ENCODE measurements at regions not wholly inside any gene's neighbourhood (a gene's known extent, or its start where the extent isn't known, plus 50 kb on each side); places are given as distances from the start of the nearest gene placed in this dataset.

GRCh38 chr3:83454353-83454752, 1504.4 kb upstream of the CADM2 start:
- Histone ChIP-seq H2BK15ac (ENCODE audit: low read depth, low read length) (no peak overlapping the region), H3K79me1 (ENCODE audit: insufficient read depth, low read depth, low read length, poor library complexity, severe bottlenecking) (no peaks in the 10 kb centered on the region), H3K14ac (ENCODE audit: insufficient read depth, low read length) (no peak overlapping the region), H3K4me1 (ENCODE audit: insufficient read depth, low read length) (no peaks in the 10 kb centered on the region), H3K27me3 (ENCODE audit: insufficient read depth, low read length) (no peaks in the 10 kb centered on the region), H2BK120ac (ENCODE audit: low read depth, low read length, poor library complexity, severe bottlenecking) (no peak overlapping the region), H3K79me2 (ENCODE audit: insufficient read depth, low read length) (no peaks in the 10 kb centered on the region), H3K56ac (ENCODE audit: insufficient read length, low read depth, low read length) (no peak overlapping the region), H4K8ac (replicated peaks; ENCODE audit: insufficient read length, low read depth, low read length) (no peak overlapping the region), H4K20me1 (ENCODE audit: control insufficient read depth, insufficient read depth, insufficient read length) (no peaks in the 10 kb centered on the region), H2BK5ac (ENCODE audit: insufficient read length, low read length) (no peak overlapping the region), H3K9ac (ENCODE audit: extremely low read depth, insufficient read length, low read length) (no peak overlapping the region), H3K4ac (ENCODE audit: low read depth, low read length) (no peak overlapping the region), H2BK20ac (ENCODE audit: low read depth, low read length, poor library complexity, severe bottlenecking) (no peak overlapping the region), H3K23ac (ENCODE audit: insufficient read length, low read depth, low read length) (no peak overlapping the region), H4K5ac (ENCODE audit: insufficient read length, low read depth, low read length) (no peak overlapping the region), H4K91ac (ENCODE audit: insufficient read length, low read depth, low read length) (no peak overlapping the region), H3K9me3 (ENCODE audit: control insufficient read depth, low read depth, low read length) (no peaks in the 10 kb centered on the region), H3K23me2 (ENCODE audit: insufficient read length, low read depth, low read length, poor library complexity, severe bottlenecking) (no peaks in the 10 kb centered on the region), H2AK5ac (ENCODE audit: insufficient read length, low read length) (no peak overlapping the region), H2AFZ (ENCODE audit: low read length) (no peak overlapping the region), H3K27ac (ENCODE audit: insufficient read length, low read depth, low read length) (no peak overlapping the region), H3T11ph (ENCODE audit: low read length) (no peak overlapping the region), H2BK12ac (ENCODE audit: insufficient read length, low read depth, low read length) (no peak overlapping the region), H3K18ac (ENCODE audit: insufficient read length, low read depth, low read length) (no peak overlapping the region), H3K4me2 (ENCODE audit: insufficient read depth, insufficient read length, low read length) (no peak overlapping the region)
- no peak for DNase-seq
- no CpG with 5 or more reads among the region's 4 CpGs for WGBS (ENCODE audit: extremely low coverage, insufficient read length, low lambda C conversion rate)
- Mint-ChIP-seq H3K27me3 (ENCODE audit: low read depth) (no peaks in the 10 kb centered on the region), H3K4me1 (peaks cover 2 to 7% of the 10 kb centered on the region in 2 experiments; a peak in 3 of 4 replicates), H3K9me3 (no peaks in the 10 kb centered on the region), H3K36me3 (ENCODE audit: insufficient read depth in 1 of 3, low read depth in 3 of 3) (no peaks in the 10 kb centered on the region), H3K27ac (no peak overlapping the region), H3K4me3 (no peak overlapping the region)
- TF ChIP-seq, protein P1, sequence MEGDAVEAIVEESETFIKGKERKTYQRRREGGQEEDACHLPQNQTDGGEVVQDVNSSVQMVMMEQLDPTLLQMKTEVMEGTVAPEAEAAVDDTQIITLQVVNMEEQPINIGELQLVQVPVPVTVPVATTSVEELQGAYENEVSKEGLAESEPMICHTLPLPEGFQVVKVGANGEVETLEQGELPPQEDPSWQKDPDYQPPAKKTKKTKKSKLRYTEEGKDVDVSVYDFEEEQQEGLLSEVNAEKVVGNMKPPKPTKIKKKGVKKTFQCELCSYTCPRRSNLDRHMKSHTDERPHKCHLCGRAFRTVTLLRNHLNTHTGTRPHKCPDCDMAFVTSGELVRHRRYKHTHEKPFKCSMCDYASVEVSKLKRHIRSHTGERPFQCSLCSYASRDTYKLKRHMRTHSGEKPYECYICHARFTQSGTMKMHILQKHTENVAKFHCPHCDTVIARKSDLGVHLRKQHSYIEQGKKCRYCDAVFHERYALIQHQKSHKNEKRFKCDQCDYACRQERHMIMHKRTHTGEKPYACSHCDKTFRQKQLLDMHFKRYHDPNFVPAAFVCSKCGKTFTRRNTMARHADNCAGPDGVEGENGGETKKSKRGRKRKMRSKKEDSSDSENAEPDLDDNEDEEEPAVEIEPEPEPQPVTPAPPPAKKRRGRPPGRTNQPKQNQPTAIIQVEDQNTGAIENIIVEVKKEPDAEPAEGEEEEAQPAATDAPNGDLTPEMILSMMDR (conservative IDR thresholded peaks at IDR 0.05) = no peak
